Right cardiac atrium (tissue), 5 donors: ENCODE measurements at regions not wholly inside any gene's neighbourhood (a gene's known extent, or its start where the extent isn't known, plus 50 kb on each side); places are given as distances from the start of the nearest gene placed in this dataset.
A peak's percentile ranks its signal among the peaks of the same experiment; 100 is the strongest.

Source experiments
- ATAC-seq, 2 donors: fragments of 200-7000 bp; cut with Tn5 transposase; one replicate each; pipeline versions ENCODE4 v1.8.0 to v1.9.1; 2020; ENCODE audit warnings: moderate library complexity in 2 of 2, mild to moderate bottlenecking in 1 of 2
- DNase-seq, 3 donors: peaks; one replicate each; pipeline ENCODE4 v3.0.0-alpha.2; 2020
- H3K27ac ChIP-seq: one replicate; pipeline ENCODE4 v1.5.1; 2013; ENCODE audit warnings: mild to moderate bottlenecking, low read length, control low read depth, moderate library complexity
- H3K27me3 ChIP-seq: one replicate; pipeline ENCODE4 v1.6.1; 2013; ENCODE audit not compliant: control insufficient read depth, insufficient read depth
- H3K4me1 ChIP-seq: one replicate; pipeline ENCODE4 v1.6.1; 2013; ENCODE audit warnings: low read length; ENCODE audit not compliant: control insufficient read depth, insufficient read depth
- H3K4me3 ChIP-seq: one replicate; pipeline ENCODE4 v1.5.1; 2013; ENCODE audit warnings: low read length, control low read depth
- H3K9me3 ChIP-seq: one replicate; pipeline ENCODE4 v1.6.1; 2013; ENCODE audit warnings: low read length; ENCODE audit not compliant: control insufficient read depth
- WGBS: extraction: QIAGEN DNeasy Blood & Tissue Kit; methylation state at CpG from one replicate; pipeline ENCODE4 v1.1.7; 2013; 5-methylcytosine and 5-hydroxymethylcytosine counted together
- intact Hi-C, 4 donors: fragments of 100-400 bp; cut with DNase I; formaldehyde crosslinking; loops; one replicate each; pipeline versions ENCODE4 v1.11.0 to v1.14.0; 2022 to 2023
- donor health status: healthy with polysubstance abuse.
- donor health status: DM: no; HTN: yes; CAD: no.
- donor health status: DM: no; HTN: no; CAD: no.
- donor health status: DM: no; HTN: yes; CAD: no; lungs with severe emphysema.
- donor health status: DM: yes; HTN: yes; CAD: no.

- ATAC-seq (no peak), DNase-seq (no peak)
- Histone ChIP-seq H3K4me3 (no peak overlapping the region), H3K27ac (no peak overlapping the region), H3K4me1 (no peaks in the 10 kb centered on the region), H3K9me3 (no peaks in the 10 kb centered on the region), H3K27me3 (no peaks in the 10 kb centered on the region)
- intact Hi-C loops: no loop called here
- WGBS: 43% methylated on average over 1 of the region's 1 CpG
Measured at GRCh38 chr3:161821591-161821990, 325.0 kb downstream of the OTOL1 start.

- no peaks in the 10 kb centered on the region for H3K4me1 ChIP-seq
- H3K27me3 ChIP-seq: no peaks in the 10 kb centered on the region
- intact Hi-C loops: no loop called here
- DNase-seq (no peak), ATAC-seq (no peak)
- no peaks in the 10 kb centered on the region for H3K9me3 ChIP-seq
- H3K4me3 ChIP-seq: no peak overlapping the region
- WGBS: 72% methylated on average over 3 of the region's 3 CpGs
- H3K27ac ChIP-seq: no peak overlapping the region
Measured at GRCh38 chr3:161822291-161822690, 325.7 kb downstream of the OTOL1 start.

GRCh38 chr3:161823910-161824309 lies 327.3 kb downstream of the OTOL1 start:
- Histone ChIP-seq H3K4me1 (no peaks in the 10 kb centered on the region), H3K27me3 (no peaks in the 10 kb centered on the region), H3K9me3 (no peaks in the 10 kb centered on the region), H3K4me3 (no peak overlapping the region), H3K27ac (no peak overlapping the region)
- ATAC-seq (no peak), DNase-seq (no peak)
- WGBS: 84% methylated on average over 3 of the region's 3 CpGs
- intact Hi-C loops: no loop called here

GRCh38 chr3:161838021-161838420 lies 341.4 kb downstream of the OTOL1 start:
- WGBS: 85% methylated on average over 3 of the region's 3 CpGs
- intact Hi-C loops: no loop called here
- ATAC-seq: no peak

GRCh38 chr3:161848376-161848775 lies 351.8 kb downstream of the OTOL1 start:
- no peaks in the 10 kb centered on the region for H3K9me3 ChIP-seq
- ATAC-seq: no peak
- 52% methylated on average over 1 of the region's 1 CpG for WGBS
- no peaks in the 10 kb centered on the region for H3K4me1 ChIP-seq
- H3K4me3 ChIP-seq: no peak overlapping the region
- no peaks in the 10 kb centered on the region for H3K27me3 ChIP-seq
- no peak for DNase-seq
- H3K27ac ChIP-seq: no peak overlapping the region
- intact Hi-C loops: no loop called here

More at GRCh38 chr3:161838021-161838420, 341.4 kb downstream of the OTOL1 start:
- no peaks in the 10 kb centered on the region for H3K9me3 ChIP-seq
- H3K27ac ChIP-seq: no peak overlapping the region
- no peak overlapping the region for H3K4me3 ChIP-seq
- H3K27me3 ChIP-seq: no peaks in the 10 kb centered on the region
- no peak for DNase-seq
- H3K4me1 ChIP-seq: no peaks in the 10 kb centered on the region

GRCh38 chr3:161851941-161852566 lies 355.4 kb downstream of the OTOL1 start:
- Histone ChIP-seq H3K4me1 (no peaks in the 10 kb centered on the region), H3K4me3 (no peak overlapping the region), H3K27ac (no peak overlapping the region), H3K27me3 (no peaks in the 10 kb centered on the region), H3K9me3 (no peaks in the 10 kb centered on the region)
- ATAC-seq (no peak), DNase-seq (peak in 2 of 3 donors; percentile 42 to 67)
- intact Hi-C loops: no loop called here
- 51% methylated on average over 8 of the region's 8 CpGs for WGBS

GRCh38 chr3:161852744-161853143 lies 356.1 kb downstream of the OTOL1 start:
- Histone ChIP-seq H3K9me3 (no peaks in the 10 kb centered on the region), H3K27me3 (no peaks in the 10 kb centered on the region), H3K4me3 (no peak overlapping the region), H3K27ac (no peak overlapping the region), H3K4me1 (no peaks in the 10 kb centered on the region)
- 87% methylated on average over 9 of the region's 9 CpGs for WGBS
- intact Hi-C loops: no loop called here
- DNase-seq: no peak
- ATAC-seq: no peak

- no peak overlapping the region for H3K27ac ChIP-seq
- no peaks in the 10 kb centered on the region for H3K27me3 ChIP-seq
- H3K9me3 ChIP-seq: no peaks in the 10 kb centered on the region
- H3K4me3 ChIP-seq: no peak overlapping the region
- DNase-seq: no peak
- no peak for ATAC-seq
- WGBS: 86% methylated on average over 7 of the region's 7 CpGs
- intact Hi-C loops: no loop called here
- no peaks in the 10 kb centered on the region for H3K4me1 ChIP-seq
Measured at GRCh38 chr3:161854232-161854771, 357.7 kb downstream of the OTOL1 start.

GRCh38 chr3:161859057-161859456 lies 362.4 kb downstream of the OTOL1 start:
- H3K4me1 ChIP-seq: no peaks in the 10 kb centered on the region
- H3K27ac ChIP-seq: no peak overlapping the region
- no peaks in the 10 kb centered on the region for H3K27me3 ChIP-seq
- DNase-seq (no peak), ATAC-seq (no peak)
- WGBS: 72% methylated on average over 4 of the region's 4 CpGs
- intact Hi-C loops: no loop called here
- no peak overlapping the region for H3K4me3 ChIP-seq
- no peaks in the 10 kb centered on the region for H3K9me3 ChIP-seq

- WGBS: 50% methylated on average over 4 of the region's 4 CpGs
Measured at GRCh38 chr3:161859865-161860450, 363.4 kb downstream of the OTOL1 start.

GRCh38 chr3:161863775-161864174 lies 367.2 kb downstream of the OTOL1 start:
- ATAC-seq (no peak), DNase-seq (no peak)
- Histone ChIP-seq H3K27me3 (no peaks in the 10 kb centered on the region), H3K4me3 (no peak overlapping the region), H3K4me1 (no peaks in the 10 kb centered on the region), H3K9me3 (no peaks in the 10 kb centered on the region), H3K27ac (no peak overlapping the region)
- 50% methylated on average over 1 of the region's 1 CpG for WGBS
- intact Hi-C loops: no loop called here

More at GRCh38 chr3:161859865-161860450, 363.4 kb downstream of the OTOL1 start:
- ATAC-seq (no peak), DNase-seq (no peak)
- intact Hi-C loops: no loop called here
- H3K27me3 ChIP-seq: no peaks in the 10 kb centered on the region
- no peaks in the 10 kb centered on the region for H3K9me3 ChIP-seq
- H3K4me1 ChIP-seq: no peaks in the 10 kb centered on the region
- H3K4me3 ChIP-seq: no peak overlapping the region
- H3K27ac ChIP-seq: no peak overlapping the region
